ENCODE measurements at regions not wholly inside any gene's neighbourhood (a gene's known extent, or its start where the extent isn't known, plus 50 kb on each side); places are given as distances from the start of the nearest gene placed in this dataset.

DNA sequence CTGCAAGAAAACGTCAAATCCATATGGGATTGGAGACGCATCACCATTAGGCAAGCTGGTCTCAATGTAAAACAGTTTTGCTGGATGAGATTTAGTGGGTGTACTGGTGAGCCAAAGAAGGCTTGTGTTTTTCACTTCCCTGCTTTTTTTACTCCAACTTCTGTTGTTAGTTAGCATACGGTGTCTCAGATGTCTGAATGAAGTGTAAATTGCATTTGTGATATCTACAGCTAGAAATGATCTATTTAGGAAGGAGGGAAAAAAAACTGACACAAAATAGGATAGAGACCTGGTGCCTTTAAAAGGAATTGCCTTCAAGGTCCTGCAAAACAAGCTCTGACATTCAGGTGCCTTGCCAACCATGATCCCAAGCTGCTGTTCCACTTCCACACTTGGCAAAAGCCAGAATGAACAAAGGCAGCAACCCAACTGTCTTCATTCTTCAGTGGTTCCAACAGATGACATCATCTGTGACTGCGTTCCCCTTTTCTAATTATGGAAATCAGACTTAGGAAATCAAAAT lies 104.2 kb upstream of the RAI14 start:
- no peaks in the 10 kb centered on the region for H3K36me3 ChIP-seq
- WGBS, result 28% methylated on average over 4 of the region's 4 CpGs
- H3K4me3 ChIP-seq, result no peak overlapping the region
- TF ChIP-seq EP300 (IDR thresholded peaks at IDR 0.05) (no peak), POLR2A (IDR thresholded peaks at IDR 0.05) (no peak), POLR2AphosphoS5 (IDR thresholded peaks at IDR 0.05) (no peak)
- TF ChIP-seq, protein P1, sequence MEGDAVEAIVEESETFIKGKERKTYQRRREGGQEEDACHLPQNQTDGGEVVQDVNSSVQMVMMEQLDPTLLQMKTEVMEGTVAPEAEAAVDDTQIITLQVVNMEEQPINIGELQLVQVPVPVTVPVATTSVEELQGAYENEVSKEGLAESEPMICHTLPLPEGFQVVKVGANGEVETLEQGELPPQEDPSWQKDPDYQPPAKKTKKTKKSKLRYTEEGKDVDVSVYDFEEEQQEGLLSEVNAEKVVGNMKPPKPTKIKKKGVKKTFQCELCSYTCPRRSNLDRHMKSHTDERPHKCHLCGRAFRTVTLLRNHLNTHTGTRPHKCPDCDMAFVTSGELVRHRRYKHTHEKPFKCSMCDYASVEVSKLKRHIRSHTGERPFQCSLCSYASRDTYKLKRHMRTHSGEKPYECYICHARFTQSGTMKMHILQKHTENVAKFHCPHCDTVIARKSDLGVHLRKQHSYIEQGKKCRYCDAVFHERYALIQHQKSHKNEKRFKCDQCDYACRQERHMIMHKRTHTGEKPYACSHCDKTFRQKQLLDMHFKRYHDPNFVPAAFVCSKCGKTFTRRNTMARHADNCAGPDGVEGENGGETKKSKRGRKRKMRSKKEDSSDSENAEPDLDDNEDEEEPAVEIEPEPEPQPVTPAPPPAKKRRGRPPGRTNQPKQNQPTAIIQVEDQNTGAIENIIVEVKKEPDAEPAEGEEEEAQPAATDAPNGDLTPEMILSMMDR (IDR thresholded peaks at IDR 0.05), result no peak
- no peaks in the 10 kb centered on the region for H3K27me3 ChIP-seq
- no peak for DNase-seq (ENCODE audit: low spot score in 2 of 2)
- peaks cover 13% of the 10 kb centered on the region for H3K4me1 ChIP-seq
- H3K27ac ChIP-seq, result no peak overlapping the region
- no peaks in the 10 kb centered on the region for H3K9me3 ChIP-seq

GRCh38 chr5:34552686-34553085 lies 103.4 kb upstream of the RAI14 start:
- DNase-seq (ENCODE audit: low spot score in 2 of 2), result no peak
- WGBS, result 63% methylated on average over 3 of the region's 3 CpGs
- H3K9me3 ChIP-seq, result no peaks in the 10 kb centered on the region
- H3K4me3 ChIP-seq, result no peak overlapping the region
- no peaks in the 10 kb centered on the region for H3K36me3 ChIP-seq
- H3K27ac ChIP-seq, result peak overlapping the region; percentile 18
- no peak for TF ChIP-seq EP300 (IDR thresholded peaks at IDR 0.05)
- TF ChIP-seq POLR2A (IDR thresholded peaks at IDR 0.05), result no peak
- TF ChIP-seq POLR2AphosphoS5 (IDR thresholded peaks at IDR 0.05), result no peak
- TF ChIP-seq, protein P1 (IDR thresholded peaks at IDR 0.05), result no peak
- peaks cover 13% of the 10 kb centered on the region for H3K4me1 ChIP-seq
- H3K27me3 ChIP-seq, result no peaks in the 10 kb centered on the region

GRCh38 chr5:34553581-34553980 lies 102.5 kb upstream of the RAI14 start:
- no peak for DNase-seq (ENCODE audit: low spot score in 2 of 2)
- 93% methylated on average over 3 of the region's 3 CpGs for WGBS
- H3K36me3 ChIP-seq, result no peaks in the 10 kb centered on the region
- H3K27me3 ChIP-seq, result no peaks in the 10 kb centered on the region
- H3K4me3 ChIP-seq, result no peak overlapping the region
- TF ChIP-seq, protein P1 (IDR thresholded peaks at IDR 0.05), result no peak
- TF ChIP-seq EP300 (IDR thresholded peaks at IDR 0.05) (no peak), POLR2AphosphoS5 (IDR thresholded peaks at IDR 0.05) (no peak), POLR2A (IDR thresholded peaks at IDR 0.05) (no peak)
- H3K27ac ChIP-seq, result no peak overlapping the region
- H3K9me3 ChIP-seq, result no peaks in the 10 kb centered on the region
- peaks cover 13% of the 10 kb centered on the region for H3K4me1 ChIP-seq

DNA sequence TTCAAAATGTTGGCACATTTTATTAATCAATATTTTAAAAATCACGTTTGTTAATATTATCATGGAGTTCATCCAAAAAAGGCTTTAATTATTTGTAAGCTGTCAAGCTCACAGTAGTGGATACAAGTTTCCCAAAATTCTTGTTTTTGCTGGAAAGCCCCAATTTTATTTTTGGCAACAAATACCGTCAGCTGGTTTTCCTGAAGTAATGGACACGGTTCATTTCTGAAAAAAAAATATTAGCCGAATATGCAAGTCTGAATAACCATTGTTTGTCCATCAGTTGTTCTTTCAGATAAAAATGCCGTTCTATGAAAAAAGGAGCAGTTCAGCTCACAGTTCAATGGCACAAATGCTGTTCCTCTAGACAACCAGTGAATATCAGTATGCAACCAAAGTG lies 101.5 kb upstream of the RAI14 start:
- no peak for DNase-seq (ENCODE audit: low spot score in 2 of 2)
- TF ChIP-seq POLR2AphosphoS5 (IDR thresholded peaks at IDR 0.05), result no peak
- TF ChIP-seq EP300 (IDR thresholded peaks at IDR 0.05), result no peak
- TF ChIP-seq, protein P1 (IDR thresholded peaks at IDR 0.05), result no peak
- TF ChIP-seq POLR2A (IDR thresholded peaks at IDR 0.05), result no peak
- Histone ChIP-seq H3K27me3 (no peaks in the 10 kb centered on the region), H3K36me3 (no peaks in the 10 kb centered on the region), H3K9me3 (no peaks in the 10 kb centered on the region), H3K4me3 (no peak overlapping the region), H3K27ac (no peak overlapping the region), H3K4me1 (peaks cover 13% of the 10 kb centered on the region)
- WGBS, result 36% methylated on average over 5 of the region's 5 CpGs

- TF ChIP-seq EP300 (IDR thresholded peaks at IDR 0.05) (no peak), POLR2A (IDR thresholded peaks at IDR 0.05) (no peak), POLR2AphosphoS5 (IDR thresholded peaks at IDR 0.05) (no peak)
- TF ChIP-seq, protein P1 (IDR thresholded peaks at IDR 0.05), result no peak
- WGBS, result 69% methylated on average over 10 of the region's 10 CpGs
- no peaks in the 10 kb centered on the region for H3K36me3 ChIP-seq
- H3K9me3 ChIP-seq, result no peaks in the 10 kb centered on the region
- no peaks in the 10 kb centered on the region for H3K27me3 ChIP-seq
- no peak overlapping the region for H3K27ac ChIP-seq
- H3K4me1 ChIP-seq, result peaks cover 13% of the 10 kb centered on the region
- no peak for DNase-seq (ENCODE audit: low spot score in 2 of 2)
- no peak overlapping the region for H3K4me3 ChIP-seq
Observed at GRCh38 chr5:34555699-34556508, 100.2 kb upstream of the RAI14 start.

Measured in suprapubic skin (tissue), 4 donors.